Peyer's patch (tissue), 4 donors: ENCODE measurements at regions not wholly inside any gene's neighbourhood (a gene's known extent, or its start where the extent isn't known, plus 50 kb on each side); places are given as distances from the start of the nearest gene placed in this dataset.

ENCODE experiments used
- CTCF ChIP-seq, 6 experiments: fragments of 450-650 bp in 4 of 6; fragments of 200-600 bp in 2 of 6; sonication (generic) in 1 of 6; IDR thresholded peaks; one replicate each; pipeline ENCODE4 v1.5.1; 2017 to 2019; ENCODE audit warnings: antibody characterized with exemption in 6 of 6, mild to moderate bottlenecking in 3 of 6, moderate library complexity in 1 of 6
- POLR2A ChIP-seq, 2 donors: fragments of 450-650 bp; IDR thresholded peaks; one replicate each; pipeline ENCODE4 v1.5.1; 2017; ENCODE audit warnings: antibody characterized with exemption in 2 of 2, mild to moderate bottlenecking in 2 of 2, moderate library complexity in 2 of 2

DNA sequence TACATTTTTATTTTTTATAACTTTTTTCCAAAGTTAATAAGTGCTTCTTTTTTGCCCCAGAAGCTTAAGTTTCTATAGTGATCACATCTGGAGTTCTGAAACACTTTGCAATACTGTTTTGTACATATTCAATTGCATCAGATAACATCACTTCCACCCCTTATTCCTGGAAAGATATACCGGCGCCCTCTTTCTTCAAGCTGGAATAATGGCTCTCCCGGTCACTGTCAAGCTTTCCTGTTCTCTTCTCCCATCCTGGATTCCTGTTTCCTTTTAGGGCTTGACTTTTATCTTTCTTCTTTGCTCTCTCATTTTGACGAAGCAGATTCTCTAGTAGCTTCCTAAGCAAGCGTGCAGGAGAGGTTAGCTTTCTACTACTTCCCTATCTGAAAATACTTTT is 1866.8 kb downstream of the MRPL39 start:
- no peak for TF ChIP-seq POLR2A (IDR thresholded peaks at IDR 0.05)
- TF ChIP-seq CTCF (IDR thresholded peaks at IDR 0.05) = no peak
